ENCODE measurements at regions not wholly inside any gene's neighbourhood (a gene's known extent, or its start where the extent isn't known, plus 50 kb on each side); places are given as distances from the start of the nearest gene placed in this dataset.

DNA sequence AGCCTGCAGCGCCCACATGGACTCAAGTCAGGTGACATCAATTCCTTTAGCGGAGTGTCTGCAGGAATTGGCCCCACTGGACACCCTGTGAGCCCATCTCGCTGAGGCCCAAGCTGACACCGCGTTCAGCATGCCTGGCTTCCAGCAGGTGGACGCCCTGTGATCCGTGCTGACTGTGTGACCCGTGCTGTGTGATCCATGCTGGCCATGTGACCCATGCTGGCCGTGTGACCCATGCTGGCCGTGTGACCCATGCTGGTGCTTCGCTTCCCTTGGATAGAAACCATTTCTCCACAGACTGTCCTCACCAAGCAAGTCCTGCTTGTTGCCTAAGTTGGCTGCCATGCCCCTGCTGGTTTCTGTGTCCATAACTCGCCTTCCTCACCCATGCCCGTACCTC lies 392.1 kb downstream of the BRD1 start:
- Histone ChIP-seq H3K4me1 (no peaks in the 10 kb centered on the region), H3K9me3 (peaks cover 0 to 17% (median 0%) of the 10 kb centered on the region in 4 donors), H3K27ac (no peak overlapping the region), H3K36me3 (no peaks in the 10 kb centered on the region), H3K27me3 (no peaks in the 10 kb centered on the region), H3K4me3 (no peak overlapping the region)
- no peak for DNase-seq (ENCODE audit: low spot score in 2 of 2)
- no peak for TF ChIP-seq EP300 (IDR thresholded peaks at IDR 0.05)
- TF ChIP-seq, protein P1, sequence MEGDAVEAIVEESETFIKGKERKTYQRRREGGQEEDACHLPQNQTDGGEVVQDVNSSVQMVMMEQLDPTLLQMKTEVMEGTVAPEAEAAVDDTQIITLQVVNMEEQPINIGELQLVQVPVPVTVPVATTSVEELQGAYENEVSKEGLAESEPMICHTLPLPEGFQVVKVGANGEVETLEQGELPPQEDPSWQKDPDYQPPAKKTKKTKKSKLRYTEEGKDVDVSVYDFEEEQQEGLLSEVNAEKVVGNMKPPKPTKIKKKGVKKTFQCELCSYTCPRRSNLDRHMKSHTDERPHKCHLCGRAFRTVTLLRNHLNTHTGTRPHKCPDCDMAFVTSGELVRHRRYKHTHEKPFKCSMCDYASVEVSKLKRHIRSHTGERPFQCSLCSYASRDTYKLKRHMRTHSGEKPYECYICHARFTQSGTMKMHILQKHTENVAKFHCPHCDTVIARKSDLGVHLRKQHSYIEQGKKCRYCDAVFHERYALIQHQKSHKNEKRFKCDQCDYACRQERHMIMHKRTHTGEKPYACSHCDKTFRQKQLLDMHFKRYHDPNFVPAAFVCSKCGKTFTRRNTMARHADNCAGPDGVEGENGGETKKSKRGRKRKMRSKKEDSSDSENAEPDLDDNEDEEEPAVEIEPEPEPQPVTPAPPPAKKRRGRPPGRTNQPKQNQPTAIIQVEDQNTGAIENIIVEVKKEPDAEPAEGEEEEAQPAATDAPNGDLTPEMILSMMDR (IDR thresholded peaks at IDR 0.05) = no peak
- no peak for TF ChIP-seq POLR2A (IDR thresholded peaks at IDR 0.05)
- WGBS, 2 donors = 71 to 84% methylated on average over 11 to 13 of the region's 13 CpGs

DNA sequence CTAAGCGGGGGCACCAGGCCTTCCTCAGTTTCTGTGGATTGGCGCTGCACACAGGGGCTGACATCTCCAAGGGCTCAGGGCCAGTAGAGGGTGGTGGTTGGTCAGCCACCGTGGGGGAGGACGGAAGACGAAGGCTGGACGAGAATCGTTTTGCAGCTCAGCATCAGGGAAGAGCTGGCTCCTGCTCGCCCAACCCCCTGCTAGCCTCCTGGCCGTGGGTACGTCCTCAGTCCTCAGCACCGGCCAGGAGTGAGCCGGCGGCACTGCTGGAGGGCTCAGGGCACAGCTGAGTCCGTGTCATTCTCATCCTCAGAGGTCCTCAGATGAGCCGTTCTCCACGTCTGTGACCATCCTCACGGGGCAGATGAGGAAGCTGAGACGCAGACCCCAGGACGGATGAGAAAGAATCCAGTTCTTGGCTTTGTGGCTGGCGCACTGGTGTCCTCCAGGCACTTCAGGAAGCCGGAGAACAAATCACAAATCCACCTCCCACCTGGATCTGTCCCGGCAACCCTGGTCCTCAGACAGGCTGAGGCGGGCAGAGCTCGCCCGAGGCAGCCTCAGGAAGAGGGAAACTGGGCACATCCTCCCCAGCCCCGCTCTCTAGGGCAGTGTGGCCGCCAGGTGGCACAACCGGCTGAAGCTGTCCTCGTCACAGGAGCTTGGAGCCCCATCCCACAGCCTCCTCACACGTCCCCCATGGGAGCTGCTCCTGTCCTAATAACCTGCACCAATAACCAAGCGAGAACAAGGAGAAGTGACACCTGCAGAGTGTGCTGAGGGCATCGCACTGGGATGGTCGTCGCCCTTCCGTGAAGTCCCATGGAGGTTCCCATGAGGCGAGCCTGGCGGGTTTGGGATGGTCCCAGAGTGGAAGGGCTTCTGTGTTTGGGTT lies 393.7 kb downstream of the BRD1 start:
- H3K9me3 ChIP-seq = peaks cover 0 to 17% (median 0%) of the 10 kb centered on the region in 4 donors
- no peak for TF ChIP-seq EP300 (IDR thresholded peaks at IDR 0.05)
- no peak for TF ChIP-seq POLR2A (IDR thresholded peaks at IDR 0.05)
- TF ChIP-seq, protein P1 (IDR thresholded peaks at IDR 0.05) = no peak
- no peak overlapping the region for H3K4me3 ChIP-seq
- H3K4me1 ChIP-seq = no peaks in the 10 kb centered on the region
- no peak overlapping the region for H3K27ac ChIP-seq
- no peaks in the 10 kb centered on the region for H3K27me3 ChIP-seq
- WGBS, 2 donors = 83 to 85% methylated on average over 31 to 33 of the region's 37 CpGs
- DNase-seq (ENCODE audit: low spot score in 2 of 2) = no peak
- H3K36me3 ChIP-seq = no peaks in the 10 kb centered on the region

DNA sequence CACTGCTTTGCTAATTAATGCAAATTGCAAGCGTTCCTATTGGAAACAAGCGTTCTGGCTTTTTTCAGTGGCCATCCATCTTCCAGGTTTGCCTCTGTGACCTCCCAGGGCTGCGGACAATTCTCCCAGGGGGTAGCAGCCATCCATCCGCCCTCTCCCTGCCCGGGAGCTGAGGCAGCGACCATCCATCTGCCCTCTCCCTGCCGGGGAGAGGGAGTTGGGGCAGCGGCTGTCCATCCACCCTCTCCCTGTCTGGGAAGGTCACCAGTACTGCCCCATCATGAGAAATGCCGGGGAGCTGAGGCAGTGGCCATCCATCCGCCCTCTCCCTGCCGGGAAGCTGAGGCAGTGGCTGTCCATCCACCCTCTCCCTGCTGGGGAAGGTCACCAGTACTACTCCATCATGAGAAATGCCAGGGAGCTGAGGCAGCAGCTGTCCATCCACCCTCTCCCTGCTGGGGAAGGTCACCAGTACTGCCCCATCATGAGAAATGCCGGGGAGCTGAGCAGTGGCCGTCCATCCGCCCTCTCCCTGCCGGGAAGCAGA lies 394.7 kb downstream of the BRD1 start:
- no peak for DNase-seq (ENCODE audit: low spot score in 2 of 2)
- Histone ChIP-seq H3K4me1 (no peaks in the 10 kb centered on the region), H3K27me3 (no peaks in the 10 kb centered on the region), H3K36me3 (no peaks in the 10 kb centered on the region), H3K4me3 (no peak overlapping the region), H3K9me3 (peaks cover 0 to 17% (median 0%) of the 10 kb centered on the region in 4 donors), H3K27ac (no peak overlapping the region)
- TF ChIP-seq POLR2A (IDR thresholded peaks at IDR 0.05) = no peak
- no peak for TF ChIP-seq EP300 (IDR thresholded peaks at IDR 0.05)
- TF ChIP-seq, protein P1 (IDR thresholded peaks at IDR 0.05) = no peak
- 39 to 45% methylated on average over 8 of the region's 15 CpGs for WGBS, 2 donors

DNA sequence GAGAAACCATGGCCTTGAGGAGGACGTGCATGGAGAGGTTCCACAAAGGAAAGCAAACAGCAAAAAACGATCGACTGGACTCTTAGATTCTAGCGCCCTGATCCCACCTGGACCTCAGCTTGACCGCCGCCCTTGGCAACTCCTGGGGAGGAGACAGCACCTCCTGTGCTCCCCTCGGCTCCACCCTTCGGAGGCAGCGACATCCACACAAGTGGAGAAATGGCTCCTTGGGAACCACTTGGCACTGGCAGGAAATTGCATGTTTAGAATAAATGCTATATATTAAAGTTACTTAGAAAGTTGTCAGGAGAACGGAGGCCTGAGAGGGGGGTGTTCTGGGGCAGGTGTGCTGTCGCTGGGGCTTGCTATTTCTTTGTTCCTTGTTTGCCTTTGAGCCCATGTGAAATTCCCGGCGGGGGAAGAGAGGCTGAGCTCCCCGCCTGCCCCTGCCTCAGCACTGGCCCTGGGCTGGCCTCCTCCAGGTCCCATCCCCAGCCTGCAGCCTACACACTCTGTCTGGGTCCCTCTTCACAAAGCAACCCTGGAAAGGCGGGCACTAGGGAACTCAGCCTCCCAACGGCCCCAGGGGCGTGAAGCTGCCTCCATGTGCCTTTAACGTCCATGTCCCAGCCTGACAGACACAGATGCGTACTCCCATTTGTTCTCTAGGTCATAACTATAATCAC lies 395.3 kb downstream of the BRD1 start:
- DNase-seq (ENCODE audit: low spot score in 2 of 2) = no peak
- Histone ChIP-seq H3K9me3 (peaks cover 0 to 17% (median 0%) of the 10 kb centered on the region in 4 donors), H3K27me3 (no peaks in the 10 kb centered on the region), H3K27ac (no peak overlapping the region), H3K36me3 (no peaks in the 10 kb centered on the region), H3K4me1 (no peaks in the 10 kb centered on the region), H3K4me3 (no peak overlapping the region)
- TF ChIP-seq, protein P1 (IDR thresholded peaks at IDR 0.05) = no peak
- TF ChIP-seq EP300 (IDR thresholded peaks at IDR 0.05) = no peak
- TF ChIP-seq POLR2A (IDR thresholded peaks at IDR 0.05) = no peak
- WGBS, 2 donors = 65 to 69% methylated on average over 18 to 19 of the region's 19 CpGs

DNA sequence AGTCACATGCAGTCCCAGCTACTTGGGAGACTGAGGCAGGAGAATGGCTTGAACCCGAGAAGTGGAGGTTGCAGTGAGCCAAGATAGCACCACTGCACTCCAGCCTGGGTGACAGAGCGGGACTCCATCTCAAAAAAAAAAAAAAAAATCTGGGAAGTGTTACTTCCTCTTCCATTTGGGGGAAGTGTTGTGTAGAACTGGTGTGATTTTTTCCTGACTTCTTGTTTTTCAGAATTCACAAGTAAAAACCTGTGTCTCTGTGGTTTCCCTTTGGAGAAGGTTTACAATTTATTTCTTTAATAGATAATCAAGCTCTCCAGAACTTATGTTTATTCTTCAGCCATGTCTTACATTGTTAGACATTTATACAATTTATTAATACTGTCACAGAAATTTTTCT lies 396.1 kb downstream of the BRD1 start:
- Histone ChIP-seq H3K9me3 (peaks cover 0 to 17% (median 0%) of the 10 kb centered on the region in 4 donors), H3K27me3 (no peaks in the 10 kb centered on the region), H3K4me3 (no peak overlapping the region), H3K27ac (no peak overlapping the region), H3K36me3 (no peaks in the 10 kb centered on the region), H3K4me1 (no peaks in the 10 kb centered on the region)
- WGBS, 2 donors = 74 to 93% methylated on average over 2 of the region's 2 CpGs
- no peak for DNase-seq (ENCODE audit: low spot score in 2 of 2)
- TF ChIP-seq POLR2A (IDR thresholded peaks at IDR 0.05) = no peak
- TF ChIP-seq, protein P1 (IDR thresholded peaks at IDR 0.05) = no peak
- TF ChIP-seq EP300 (IDR thresholded peaks at IDR 0.05) = no peak

Data from tibial nerve (tissue), 4 donors.